H9 (cell line): ENCODE measurements at regions not wholly inside any gene's neighbourhood (a gene's known extent, or its start where the extent isn't known, plus 50 kb on each side); places are given as distances from the start of the nearest gene placed in this dataset.

Source experiments
- DNase-seq: peaks from one replicate; pipeline ENCODE4 v3.0.0-alpha.2; 2017
- H2AFZ ChIP-seq: one replicate; pipeline ENCODE4 v1.6.1; 2013; ENCODE audit warnings: mild to moderate bottlenecking, low read length, control low read depth, moderate library complexity
- H2AK5ac ChIP-seq: 2 replicates; pipeline ENCODE4 v1.6.1; 2013; ENCODE audit warnings: low read length, control low read depth, mixed read lengths; ENCODE audit not compliant: insufficient read length
- H2BK120ac ChIP-seq: one replicate; pipeline ENCODE4 v1.6.1; 2013; ENCODE audit warnings: low read depth, mild to moderate bottlenecking, low read length, control low read depth, inconsistent platforms; ENCODE audit not compliant: poor library complexity, severe bottlenecking
- H2BK12ac ChIP-seq: 2 replicates; pipeline ENCODE4 v1.6.1; 2013; ENCODE audit warnings: low read length, control low read depth, mixed read lengths, low read depth; ENCODE audit not compliant: insufficient read length
- H2BK15ac ChIP-seq: 2 replicates; pipeline ENCODE4 v1.6.1; 2013; ENCODE audit warnings: low read depth, low read length, control low read depth
- H2BK20ac ChIP-seq: one replicate; pipeline ENCODE4 v1.6.1; 2013; ENCODE audit warnings: low read depth, mild to moderate bottlenecking, low read length, control low read depth, inconsistent platforms; ENCODE audit not compliant: poor library complexity, severe bottlenecking
- H2BK5ac ChIP-seq: 2 replicates; pipeline ENCODE4 v1.6.1; 2013; ENCODE audit warnings: low read length, control low read depth, mixed read lengths; ENCODE audit not compliant: insufficient read length
- H3K14ac ChIP-seq: 2 replicates; pipeline ENCODE4 v1.6.1; 2013; ENCODE audit warnings: low read length, control low read depth; ENCODE audit not compliant: insufficient read depth
- H3K18ac ChIP-seq: 2 replicates; pipeline ENCODE4 v1.6.1; 2013; ENCODE audit warnings: low read depth, mild to moderate bottlenecking, mixed read lengths, low read length, control low read depth; ENCODE audit not compliant: insufficient read length
- H3K23ac ChIP-seq: 2 replicates; pipeline ENCODE4 v1.6.1; 2013; ENCODE audit warnings: low read length, control low read depth, mixed read lengths, low read depth; ENCODE audit not compliant: insufficient read length
- H3K23me2 ChIP-seq: 2 replicates; pipeline ENCODE4 v1.6.1; 2013; ENCODE audit warnings: low read depth, mild to moderate bottlenecking, mixed read lengths, low read length, control low read depth; ENCODE audit not compliant: insufficient read length, poor library complexity, severe bottlenecking
- H3K27ac ChIP-seq: 2 replicates; pipeline ENCODE4 v1.5.1; 2013; ENCODE audit warnings: low read length, control low read depth, mixed read lengths, low read depth; ENCODE audit not compliant: insufficient read length
- H3K27me3 ChIP-seq: 2 replicates; pipeline ENCODE4 v1.6.1; 2013; ENCODE audit warnings: low read length, control low read depth, inconsistent platforms; ENCODE audit not compliant: insufficient read depth
- H3K4ac ChIP-seq: 2 replicates; pipeline ENCODE4 v1.6.1; 2013; ENCODE audit warnings: low read depth, mild to moderate bottlenecking, control low read depth, inconsistent platforms, low read length, moderate library complexity
- H3K4me1 ChIP-seq: 2 replicates; pipeline ENCODE4 v1.6.1; 2013; ENCODE audit warnings: low read length, control low read depth, inconsistent platforms; ENCODE audit not compliant: insufficient read depth
- H3K4me2 ChIP-seq: 2 replicates; pipeline ENCODE4 v1.6.1; 2013; ENCODE audit warnings: low read length, control low read depth, mixed read lengths; ENCODE audit not compliant: insufficient read length, insufficient read depth
- H3K56ac ChIP-seq: 2 replicates; pipeline ENCODE4 v1.6.1; 2013; ENCODE audit warnings: low read depth, mild to moderate bottlenecking, mixed read lengths, low read length, control low read depth; ENCODE audit not compliant: insufficient read length
- H3K79me1 ChIP-seq: 2 replicates; pipeline ENCODE4 v1.6.1; 2013; ENCODE audit warnings: low read depth, mild to moderate bottlenecking, moderate library complexity, low read length, control low read depth, inconsistent platforms; ENCODE audit not compliant: insufficient read depth, poor library complexity, severe bottlenecking
- H3K79me2 ChIP-seq: 2 replicates; pipeline ENCODE4 v1.6.1; 2013; ENCODE audit warnings: low read length, control low read depth, inconsistent platforms; ENCODE audit not compliant: insufficient read depth
- H3K9ac ChIP-seq: 2 replicates; pipeline ENCODE4 v1.6.1; 2013; ENCODE audit warnings: low read length, control low read depth, mixed read lengths; ENCODE audit not compliant: insufficient read length; ENCODE audit errors: extremely low read depth
- H3K9me3 ChIP-seq: one replicate; pipeline ENCODE4 v1.6.1; 2013; ENCODE audit warnings: low read depth, low read length, inconsistent platforms; ENCODE audit not compliant: control insufficient read depth
- H3T11ph ChIP-seq: one replicate; pipeline ENCODE4 v1.6.1; 2013; ENCODE audit warnings: mild to moderate bottlenecking, low read length, control low read depth, inconsistent platforms
- H4K20me1 ChIP-seq: one replicate; pipeline ENCODE4 v1.6.1; 2013; ENCODE audit not compliant: control insufficient read depth, insufficient read length, insufficient read depth
- H4K5ac ChIP-seq: 2 replicates; pipeline ENCODE4 v1.6.1; 2013; ENCODE audit warnings: low read depth, mild to moderate bottlenecking, mixed read lengths, low read length, control low read depth; ENCODE audit not compliant: insufficient read length
- H4K8ac ChIP-seq: replicated peaks from 2 replicates; pipeline ENCODE4 v1.6.1; 2013; ENCODE audit warnings: low read length, control low read depth, mixed read lengths, low read depth; ENCODE audit not compliant: insufficient read length
- H4K91ac ChIP-seq: 2 replicates; pipeline ENCODE4 v1.6.1; 2013; ENCODE audit warnings: low read depth, mild to moderate bottlenecking, moderate library complexity, mixed read lengths, low read length, control low read depth; ENCODE audit not compliant: insufficient read length
- H3K27ac Mint-ChIP-seq, 3 experiments: 2 replicates in 2 of 3; 3 replicates in 1 of 3; pipeline ENCODE4 v1.8.0; 2020 to 2021; ENCODE audit warnings: mixed read lengths in 3 of 3, mild to moderate bottlenecking in 1 of 3, moderate library complexity in 1 of 3
- H3K27me3 Mint-ChIP-seq: 2 replicates; pipeline ENCODE4 v1.8.0; 2021; ENCODE audit warnings: low read depth, mild to moderate bottlenecking, moderate library complexity, mixed read lengths
- H3K36me3 Mint-ChIP-seq, 3 experiments: 2 replicates in 2 of 3; 3 replicates in 1 of 3; pipeline ENCODE4 v1.8.0; 2020 to 2021; ENCODE audit warnings: low read depth in 3 of 3, mixed read lengths in 3 of 3; ENCODE audit not compliant: insufficient read depth in 1 of 3
- H3K4me1 Mint-ChIP-seq, 2 experiments: 2 replicates each; pipeline ENCODE4 v1.8.0; 2020; ENCODE audit warnings: mixed read lengths in 2 of 2
- H3K4me3 Mint-ChIP-seq, 2 experiments: 2 replicates in 1 of 2; 3 replicates in 1 of 2; pipeline ENCODE4 v1.8.0; 2020 to 2021; ENCODE audit warnings: mild to moderate bottlenecking in 2 of 2, mixed read lengths in 2 of 2, moderate library complexity in 1 of 2
- H3K9me3 Mint-ChIP-seq, 2 experiments: 2 replicates in 1 of 2; 3 replicates in 1 of 2; pipeline ENCODE4 v1.8.0; 2020; ENCODE audit warnings: mild to moderate bottlenecking in 2 of 2, mixed read lengths in 2 of 2, moderate library complexity in 1 of 2
- CTCF ChIP-seq: fragments of 200-600 bp; sonication (generic); conservative IDR thresholded peaks from 3 replicates; pipeline ENCODE4 v1.8.0; 2021; ENCODE audit warnings: antibody characterized with exemption, mild to moderate bottlenecking
- WGBS: extraction: QIAGEN DNeasy Blood & Tissue Kit; methylation state at CpG from one replicate; pipeline ENCODE4 v1.1.7; 2013; ENCODE audit warnings: missing lambda C conversion rate, low lambda C conversion rate, mixed read lengths; ENCODE audit not compliant: insufficient read length; ENCODE audit errors: extremely low coverage; 5-methylcytosine and 5-hydroxymethylcytosine counted together

- Histone ChIP-seq H3K4ac (no peak overlapping the region), H3K9me3 (no peaks in the 10 kb centered on the region), H3K23me2 (no peaks in the 10 kb centered on the region), H3K23ac (no peak overlapping the region), H3K27ac (no peak overlapping the region), H4K91ac (no peak overlapping the region), H3T11ph (no peak overlapping the region), H3K18ac (no peak overlapping the region), H3K14ac (no peak overlapping the region), H3K56ac (no peak overlapping the region), H2BK5ac (no peak overlapping the region), H2BK20ac (no peak overlapping the region), H4K5ac (no peak overlapping the region), H2BK12ac (no peak overlapping the region), H3K4me2 (no peak overlapping the region), H2AFZ (no peak overlapping the region), H2BK15ac (no peak overlapping the region), H2BK120ac (no peak overlapping the region), H2AK5ac (no peak overlapping the region), H4K8ac (no peak overlapping the region), H3K79me2 (no peaks in the 10 kb centered on the region), H3K9ac (no peak overlapping the region), H3K79me1 (no peaks in the 10 kb centered on the region), H4K20me1 (no peaks in the 10 kb centered on the region), H3K4me1 (no peaks in the 10 kb centered on the region), H3K27me3 (no peaks in the 10 kb centered on the region)
- no peak for TF ChIP-seq CTCF
- H3K27ac Mint-ChIP-seq, result no peak overlapping the region
- no peaks in the 10 kb centered on the region for H3K27me3 Mint-ChIP-seq
- no peak overlapping the region for H3K4me3 Mint-ChIP-seq
- DNase-seq, result no peak
- no peaks in the 10 kb centered on the region; a peak in 1 of 5 replicates for H3K9me3 Mint-ChIP-seq
- WGBS, result no CpG with 5 or more reads among the region's 3 CpGs
- no peaks in the 10 kb centered on the region for H3K36me3 Mint-ChIP-seq
- no peaks in the 10 kb centered on the region for H3K4me1 Mint-ChIP-seq
Measured at GRCh38 chr4:156493858-156494257, 477.7 kb downstream of the PDGFC start.
